ENCODE measurements at regions not wholly inside any gene's neighbourhood (a gene's known extent, or its start where the extent isn't known, plus 50 kb on each side); places are given as distances from the start of the nearest gene placed in this dataset.

DNA sequence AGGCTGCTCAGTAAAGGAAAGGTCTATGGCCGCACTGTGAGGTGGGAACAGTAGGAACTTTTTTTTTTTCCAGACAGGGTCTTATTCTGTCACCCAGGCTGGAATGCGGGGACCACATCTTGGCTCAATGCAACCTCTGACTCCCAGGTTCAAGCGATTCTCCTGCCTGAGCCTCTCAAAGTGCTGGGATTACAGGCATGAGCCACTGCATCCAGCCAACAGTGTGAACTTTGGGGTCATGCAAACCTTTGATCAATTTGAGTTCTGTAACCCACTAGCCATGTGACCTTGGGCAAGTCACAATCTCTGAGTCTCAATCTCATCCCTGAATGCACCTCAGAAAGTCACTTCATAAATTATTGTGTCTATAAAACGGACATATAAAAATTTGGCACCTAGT is 286.8 kb upstream of the CTNNB1 start:
- Histone ChIP-seq H2BK15ac (ENCODE audit: low read depth, low read length) (no peak overlapping the region), H2BK20ac (ENCODE audit: low read depth, low read length, poor library complexity, severe bottlenecking) (no peak overlapping the region), H4K20me1 (ENCODE audit: control insufficient read depth, insufficient read depth, insufficient read length) (peaks cover 3% of the 10 kb centered on the region), H3K56ac (ENCODE audit: insufficient read length, low read depth, low read length) (no peak overlapping the region), H3K79me1 (ENCODE audit: insufficient read depth, low read depth, low read length, poor library complexity, severe bottlenecking) (no peaks in the 10 kb centered on the region), H2BK120ac (ENCODE audit: low read depth, low read length, poor library complexity, severe bottlenecking) (no peak overlapping the region), H4K5ac (ENCODE audit: insufficient read length, low read depth, low read length) (no peak overlapping the region), H3K79me2 (ENCODE audit: insufficient read depth, low read length) (no peaks in the 10 kb centered on the region), H3K9me3 (ENCODE audit: control insufficient read depth, low read depth, low read length) (no peaks in the 10 kb centered on the region), H4K8ac (replicated peaks; ENCODE audit: insufficient read length, low read depth, low read length) (no peak overlapping the region), H3K4me2 (ENCODE audit: insufficient read depth, insufficient read length, low read length) (no peak overlapping the region), H3K9ac (ENCODE audit: extremely low read depth, insufficient read length, low read length) (no peak overlapping the region), H2BK5ac (ENCODE audit: insufficient read length, low read length) (no peak overlapping the region), H4K91ac (ENCODE audit: insufficient read length, low read depth, low read length) (no peak overlapping the region), H3K23ac (ENCODE audit: insufficient read length, low read depth, low read length) (no peak overlapping the region), H3K18ac (ENCODE audit: insufficient read length, low read depth, low read length) (no peak overlapping the region), H3K14ac (ENCODE audit: insufficient read depth, low read length) (no peak overlapping the region), H3K4me1 (ENCODE audit: insufficient read depth, low read length) (no peaks in the 10 kb centered on the region), H3K27me3 (ENCODE audit: insufficient read depth, low read length) (no peaks in the 10 kb centered on the region; the same call in 1 of the 2 replicates), H2AFZ (ENCODE audit: low read length) (no peak overlapping the region), H3K23me2 (ENCODE audit: insufficient read length, low read depth, low read length, poor library complexity, severe bottlenecking) (no peaks in the 10 kb centered on the region), H3K4ac (ENCODE audit: low read depth, low read length) (no peak overlapping the region), H2AK5ac (ENCODE audit: insufficient read length, low read length) (no peak overlapping the region), H2BK12ac (ENCODE audit: insufficient read length, low read depth, low read length) (no peak overlapping the region), H3K27ac (ENCODE audit: insufficient read length, low read depth, low read length) (no peak overlapping the region), H3T11ph (ENCODE audit: low read length) (no peak overlapping the region)
- WGBS (ENCODE audit: extremely low coverage, insufficient read length, low lambda C conversion rate) = no CpG with 5 or more reads among the region's 4 CpGs
- no peaks in the 10 kb centered on the region; a peak in 1 of 7 replicates for H3K36me3 Mint-ChIP-seq (ENCODE audit: insufficient read depth in 1 of 3, low read depth in 3 of 3)
- H3K27me3 Mint-ChIP-seq (ENCODE audit: low read depth) = peaks cover 3% of the 10 kb centered on the region; the same call in 1 of the 2 replicates
- no peak for DNase-seq
- no peak overlapping the region for H3K4me3 Mint-ChIP-seq
- no peak overlapping the region for H3K27ac Mint-ChIP-seq
- peaks cover 6 to 17% of the 10 kb centered on the region in 2 experiments for H3K4me1 Mint-ChIP-seq
- H3K9me3 Mint-ChIP-seq = no peaks in the 10 kb centered on the region
- TF ChIP-seq, protein P1, sequence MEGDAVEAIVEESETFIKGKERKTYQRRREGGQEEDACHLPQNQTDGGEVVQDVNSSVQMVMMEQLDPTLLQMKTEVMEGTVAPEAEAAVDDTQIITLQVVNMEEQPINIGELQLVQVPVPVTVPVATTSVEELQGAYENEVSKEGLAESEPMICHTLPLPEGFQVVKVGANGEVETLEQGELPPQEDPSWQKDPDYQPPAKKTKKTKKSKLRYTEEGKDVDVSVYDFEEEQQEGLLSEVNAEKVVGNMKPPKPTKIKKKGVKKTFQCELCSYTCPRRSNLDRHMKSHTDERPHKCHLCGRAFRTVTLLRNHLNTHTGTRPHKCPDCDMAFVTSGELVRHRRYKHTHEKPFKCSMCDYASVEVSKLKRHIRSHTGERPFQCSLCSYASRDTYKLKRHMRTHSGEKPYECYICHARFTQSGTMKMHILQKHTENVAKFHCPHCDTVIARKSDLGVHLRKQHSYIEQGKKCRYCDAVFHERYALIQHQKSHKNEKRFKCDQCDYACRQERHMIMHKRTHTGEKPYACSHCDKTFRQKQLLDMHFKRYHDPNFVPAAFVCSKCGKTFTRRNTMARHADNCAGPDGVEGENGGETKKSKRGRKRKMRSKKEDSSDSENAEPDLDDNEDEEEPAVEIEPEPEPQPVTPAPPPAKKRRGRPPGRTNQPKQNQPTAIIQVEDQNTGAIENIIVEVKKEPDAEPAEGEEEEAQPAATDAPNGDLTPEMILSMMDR (conservative IDR thresholded peaks at IDR 0.05) = no peak

All from H9 (cell line).